ENCODE measurements at regions not wholly inside any gene's neighbourhood (a gene's known extent, or its start where the extent isn't known, plus 50 kb on each side); places are given as distances from the start of the nearest gene placed in this dataset.

DNA sequence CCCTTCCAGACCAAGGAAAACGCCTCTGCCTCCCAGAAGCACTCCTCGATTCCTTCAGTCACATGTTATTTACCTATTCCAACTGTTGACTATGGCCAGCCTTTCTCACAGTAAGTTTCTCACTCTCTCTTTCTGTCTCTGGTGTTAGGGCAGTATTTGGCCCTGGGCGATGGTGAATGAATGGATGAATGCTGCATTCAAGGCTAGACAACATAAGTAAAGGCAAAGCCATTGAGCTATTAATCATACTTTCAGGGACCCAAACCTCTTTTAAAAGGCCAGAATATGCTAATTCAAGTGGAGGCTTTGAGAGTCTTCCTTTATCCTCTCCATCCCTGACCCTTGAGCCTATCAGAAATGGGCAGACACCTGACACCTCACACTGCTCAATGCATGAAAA is 78.5 kb downstream of the SEC61B start:
- Histone ChIP-seq H3K36me3 (no peaks in the 10 kb centered on the region), H3K4me1 (no peaks in the 10 kb centered on the region), H3K27ac (no peak overlapping the region), H3K4me3 (no peak overlapping the region), H3K9me3 (no peaks in the 10 kb centered on the region), H3K27me3 (no peaks in the 10 kb centered on the region)
- DNase-seq: no peak
- no peak for TF ChIP-seq POLR2A (IDR thresholded peaks at IDR 0.05)
- TF ChIP-seq, protein P1, sequence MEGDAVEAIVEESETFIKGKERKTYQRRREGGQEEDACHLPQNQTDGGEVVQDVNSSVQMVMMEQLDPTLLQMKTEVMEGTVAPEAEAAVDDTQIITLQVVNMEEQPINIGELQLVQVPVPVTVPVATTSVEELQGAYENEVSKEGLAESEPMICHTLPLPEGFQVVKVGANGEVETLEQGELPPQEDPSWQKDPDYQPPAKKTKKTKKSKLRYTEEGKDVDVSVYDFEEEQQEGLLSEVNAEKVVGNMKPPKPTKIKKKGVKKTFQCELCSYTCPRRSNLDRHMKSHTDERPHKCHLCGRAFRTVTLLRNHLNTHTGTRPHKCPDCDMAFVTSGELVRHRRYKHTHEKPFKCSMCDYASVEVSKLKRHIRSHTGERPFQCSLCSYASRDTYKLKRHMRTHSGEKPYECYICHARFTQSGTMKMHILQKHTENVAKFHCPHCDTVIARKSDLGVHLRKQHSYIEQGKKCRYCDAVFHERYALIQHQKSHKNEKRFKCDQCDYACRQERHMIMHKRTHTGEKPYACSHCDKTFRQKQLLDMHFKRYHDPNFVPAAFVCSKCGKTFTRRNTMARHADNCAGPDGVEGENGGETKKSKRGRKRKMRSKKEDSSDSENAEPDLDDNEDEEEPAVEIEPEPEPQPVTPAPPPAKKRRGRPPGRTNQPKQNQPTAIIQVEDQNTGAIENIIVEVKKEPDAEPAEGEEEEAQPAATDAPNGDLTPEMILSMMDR (IDR thresholded peaks at IDR 0.05): no peak
- intact Hi-C loops (cut with DNase I; ENCODE audit: low total_unique reads): no loop called here

DNA sequence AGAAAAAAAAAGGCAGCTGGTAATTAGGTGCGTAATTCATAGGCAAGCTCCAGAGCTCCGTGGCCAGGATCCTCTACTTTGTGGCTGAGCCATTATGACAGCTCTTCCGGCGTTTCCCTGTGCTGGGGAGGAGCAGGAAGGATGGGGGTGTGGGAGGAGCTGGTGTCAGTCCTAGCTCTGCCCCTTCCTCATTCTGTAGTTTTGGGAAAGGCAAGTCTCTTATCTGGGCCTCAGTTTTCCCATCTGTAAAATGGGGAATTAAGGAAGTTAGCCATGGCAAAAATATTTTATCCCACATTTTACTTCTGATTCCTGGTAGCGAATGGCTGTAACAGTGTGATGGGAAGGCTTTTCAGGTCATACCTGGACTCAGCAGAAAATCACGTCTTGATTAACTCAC is 81.1 kb downstream of the SEC61B start:
- Histone ChIP-seq H3K4me3 (no peak overlapping the region), H3K27me3 (no peaks in the 10 kb centered on the region), H3K4me1 (no peaks in the 10 kb centered on the region), H3K36me3 (no peaks in the 10 kb centered on the region), H3K9me3 (no peaks in the 10 kb centered on the region), H3K27ac (no peak overlapping the region)
- no peak for TF ChIP-seq POLR2A (IDR thresholded peaks at IDR 0.05)
- TF ChIP-seq, protein P1 (IDR thresholded peaks at IDR 0.05): no peak
- intact Hi-C loops (cut with DNase I; ENCODE audit: low total_unique reads): no loop called here
- no peak for DNase-seq

DNA sequence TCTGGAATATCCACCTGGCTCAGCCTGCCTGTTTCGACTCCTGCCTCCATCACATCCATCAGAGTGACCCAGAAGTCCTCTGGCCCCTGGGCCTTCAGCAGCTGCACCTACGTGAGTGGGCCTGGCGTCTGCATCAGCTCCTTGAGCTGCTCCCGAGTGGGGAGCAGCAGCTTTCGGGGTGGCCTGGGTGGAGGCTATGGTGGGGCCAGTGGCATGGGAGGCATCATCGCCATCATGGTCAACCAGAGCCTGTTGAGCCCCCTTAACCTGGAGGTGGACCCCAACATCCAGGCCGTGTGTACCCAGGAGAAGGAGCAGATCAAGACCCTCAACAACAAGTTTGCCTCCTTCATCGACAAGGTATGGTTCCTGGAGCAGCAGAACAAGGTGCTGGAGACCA is 83.0 kb downstream of the SEC61B start:
- Histone ChIP-seq H3K9me3 (no peaks in the 10 kb centered on the region), H3K4me1 (no peaks in the 10 kb centered on the region), H3K4me3 (no peak overlapping the region), H3K36me3 (no peaks in the 10 kb centered on the region), H3K27me3 (no peaks in the 10 kb centered on the region), H3K27ac (no peak overlapping the region)
- no peak for DNase-seq
- intact Hi-C loops (cut with DNase I; ENCODE audit: low total_unique reads): no loop called here
- TF ChIP-seq, protein P1 (IDR thresholded peaks at IDR 0.05): no peak
- no peak for TF ChIP-seq POLR2A (IDR thresholded peaks at IDR 0.05)

DNA sequence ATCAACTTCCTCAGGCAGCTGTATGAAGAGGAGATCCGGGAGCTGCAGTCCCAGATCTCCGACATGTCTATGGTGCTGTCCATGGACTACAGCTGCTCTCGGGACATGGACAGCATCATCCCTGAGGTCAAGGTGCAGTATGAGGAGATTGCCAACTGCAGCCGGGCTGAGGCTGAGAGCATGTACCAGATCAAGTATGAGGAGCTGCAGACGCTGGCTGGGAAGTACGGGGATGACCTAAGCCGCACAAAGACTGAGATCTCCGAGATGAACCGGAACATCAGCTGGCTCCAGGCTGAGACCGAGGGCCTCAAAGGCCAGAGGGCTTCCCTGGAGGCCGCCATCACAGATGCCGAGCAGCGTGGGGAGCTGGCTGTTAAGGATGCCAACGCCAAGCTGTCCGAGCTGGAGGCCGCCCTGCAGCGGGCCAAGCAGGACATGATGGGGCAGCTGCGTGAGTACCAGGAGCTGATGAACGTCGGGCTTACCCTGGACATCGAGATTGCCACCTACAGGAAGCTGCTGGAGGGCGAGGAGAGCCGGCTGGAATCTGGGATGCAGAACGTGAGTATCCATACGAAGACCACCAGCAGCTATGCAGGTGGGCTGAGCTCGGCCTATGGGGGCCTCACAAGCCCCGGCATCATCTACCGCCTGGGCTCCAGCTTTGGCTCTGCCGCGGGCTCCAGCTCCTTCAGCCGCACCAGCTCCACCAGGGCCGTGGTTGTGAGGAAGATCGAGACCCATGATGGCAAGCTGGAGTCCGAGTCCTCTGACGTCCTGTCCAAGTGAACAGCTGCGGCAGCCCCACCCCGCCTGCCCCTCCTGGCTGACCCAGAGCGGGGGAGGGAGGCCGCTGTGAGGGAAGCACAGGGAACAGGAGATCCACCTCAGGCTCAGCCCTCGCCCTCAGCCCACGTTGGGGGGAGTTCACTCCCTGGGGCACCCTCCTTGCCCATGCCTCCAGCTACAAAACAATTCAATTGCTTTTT is 84.0 kb downstream of the SEC61B start:
- intact Hi-C loops (cut with DNase I; ENCODE audit: low total_unique reads): no loop called here
- Histone ChIP-seq H3K9me3 (no peaks in the 10 kb centered on the region), H3K36me3 (no peaks in the 10 kb centered on the region), H3K4me3 (no peak overlapping the region), H3K27ac (no peak overlapping the region), H3K4me1 (no peaks in the 10 kb centered on the region), H3K27me3 (no peaks in the 10 kb centered on the region)
- no peak for DNase-seq
- no peak for TF ChIP-seq POLR2A (IDR thresholded peaks at IDR 0.05)
- TF ChIP-seq, protein P1 (IDR thresholded peaks at IDR 0.05): no peak

DNA sequence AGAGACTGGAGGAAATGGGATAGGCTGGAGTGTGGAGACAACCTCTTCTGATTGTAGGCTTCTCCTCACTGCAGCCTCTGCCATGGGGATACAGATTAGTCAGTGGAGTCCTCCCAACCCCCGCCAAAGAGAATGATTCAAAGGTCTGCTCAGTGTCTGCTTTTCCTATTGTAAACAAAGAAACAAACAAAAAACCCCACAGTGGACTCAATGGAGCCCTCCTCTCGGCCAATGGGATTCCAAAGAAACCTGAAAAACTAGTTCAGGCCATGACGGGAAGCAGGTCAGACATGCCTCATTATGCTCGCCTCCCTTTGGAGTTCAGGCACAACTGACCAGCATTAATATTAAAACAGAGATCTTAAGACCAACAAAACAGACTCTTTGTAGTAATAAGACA is 85.8 kb downstream of the SEC61B start:
- no peak for DNase-seq
- Histone ChIP-seq H3K27ac (no peak overlapping the region), H3K9me3 (no peaks in the 10 kb centered on the region), H3K27me3 (no peaks in the 10 kb centered on the region), H3K4me1 (no peaks in the 10 kb centered on the region), H3K36me3 (no peaks in the 10 kb centered on the region), H3K4me3 (no peak overlapping the region)
- intact Hi-C loops (cut with DNase I; ENCODE audit: low total_unique reads): no loop called here
- TF ChIP-seq, protein P1 (IDR thresholded peaks at IDR 0.05): no peak
- no peak for TF ChIP-seq POLR2A (IDR thresholded peaks at IDR 0.05)

All from uterus (tissue), 3 donors.